ENCODE measurements at regions not wholly inside any gene's neighbourhood (a gene's known extent, or its start where the extent isn't known, plus 50 kb on each side); places are given as distances from the start of the nearest gene placed in this dataset.

DNA sequence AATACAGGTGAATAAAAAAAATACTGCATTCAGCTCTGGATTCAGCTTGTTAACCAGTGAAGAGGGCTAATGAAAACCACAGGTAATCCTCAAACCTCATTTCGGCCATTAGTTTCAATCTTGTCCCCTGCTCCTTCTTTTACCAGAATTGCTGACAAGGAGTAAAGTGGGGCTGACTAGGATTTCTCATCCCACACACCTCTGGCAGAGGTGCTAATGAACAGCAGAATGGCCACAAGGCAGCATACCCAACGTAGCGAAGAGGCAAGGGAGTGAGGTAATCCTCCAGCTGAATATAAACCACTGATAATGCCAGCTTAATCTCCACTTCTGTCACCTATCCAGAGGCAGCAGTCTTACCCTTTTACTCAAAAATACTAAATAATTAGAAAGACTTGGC is 248.8 kb upstream of the CDIN1 start:
- intact Hi-C loops (cut with micrococcal nuclease) (no loop called here), in situ Hi-C loops (cut with MboI) (no loop called here)
- no peak overlapping the region for H3K9ac ChIP-seq (ENCODE audit: insufficient read depth in 1 of 2, low read depth in 2 of 2, low read length in 2 of 2)
- ChIA-PET CTCF (ENCODE audit: low intra/inter-chr PET ratio) (no interaction called here), POLR2A (interaction anchor here (1.4 kb wide), 1 partner anchor 10 kb away, joined by 6 read pairs; no protein-coding TSS in a partner anchor)
- no peak overlapping the region for H3K4me3 ChIP-seq
- ATAC-seq (no peak), DNase-seq (ENCODE audit: extremely low read depth in 1 of 4, low spot score in 3 of 4) (no peak), FAIRE-seq (peak; percentile 6)
- no peak overlapping the region for H3K27ac ChIP-seq (ENCODE audit: extremely low read depth, low read depth, low read length)
- H3K36me3 ChIP-seq (ENCODE audit: control insufficient read depth, insufficient read depth, low read length): no peaks in the 10 kb centered on the region
- no peak overlapping the region for H3K4me2 ChIP-seq (ENCODE audit: insufficient read depth, low read length)
- H3K27me3 ChIP-seq (ENCODE audit: control insufficient read depth in 2 of 2, insufficient read depth in 2 of 2, low read length in 2 of 2): no peaks in the 10 kb centered on the region
- peak overlapping the region; percentile 14; the same call in 1 of the 2 replicates for H2AFZ ChIP-seq (ENCODE audit: low read depth, low read length)
- no peaks in the 10 kb centered on the region for H3K9me3 ChIP-seq (replicated peaks; ENCODE audit: control insufficient read depth, insufficient read depth, low read depth, low read length)
- no peaks in the 10 kb centered on the region for H3K79me2 ChIP-seq (ENCODE audit: control insufficient read depth, insufficient read depth, low read length)
- WGBS (ENCODE audit: insufficient coverage, low coverage, missing lambda C conversion rate): 94% methylated on average over 3 of the region's 3 CpGs
- H3K9me1 ChIP-seq (ENCODE audit: control insufficient read depth, insufficient read depth, low read length): no peaks in the 10 kb centered on the region
- peaks cover 0 to 10% of the 10 kb centered on the region in 2 experiments; a peak in 2 of 5 replicates for H3K4me1 ChIP-seq (replicated peaks in 1 of 2; ENCODE audit: control insufficient read depth in 2 of 2, insufficient read depth in 2 of 2, low read length in 2 of 2)
- BruUV-seq (replicated peaks): no TSS peak
- TF ChIP-seq, protein P1, sequence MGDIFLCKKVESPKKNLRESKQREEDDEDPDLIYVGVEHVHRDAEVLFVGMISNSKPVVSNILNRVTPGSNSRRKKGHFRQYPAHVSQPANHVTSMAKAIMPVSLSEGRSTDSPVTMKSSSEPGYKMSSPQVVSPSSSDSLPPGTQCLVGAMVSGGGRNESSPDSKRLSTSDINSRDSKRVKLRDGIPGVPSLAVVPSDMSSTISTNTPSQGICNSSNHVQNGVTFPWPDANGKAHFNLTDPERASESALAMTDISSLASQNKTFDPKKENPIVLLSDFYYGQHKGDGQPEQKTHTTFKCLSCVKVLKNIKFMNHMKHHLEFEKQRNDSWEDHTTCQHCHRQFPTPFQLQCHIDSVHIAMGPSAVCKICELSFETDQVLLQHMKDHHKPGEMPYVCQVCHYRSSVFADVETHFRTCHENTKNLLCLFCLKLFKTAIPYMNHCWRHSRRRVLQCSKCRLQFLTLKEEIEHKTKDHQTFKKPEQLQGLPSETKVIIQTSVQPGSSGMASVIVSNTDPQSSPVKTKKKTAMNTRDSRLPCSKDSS (IDR thresholded peaks at IDR 0.05; ENCODE audit: low read depth, partially characterized antibody): no peak
- TF ChIP-seq MAFK (IDR thresholded peaks at IDR 0.05; ENCODE audit: low read length) (peak; percentile 54), C11orf30 (IDR thresholded peaks at IDR 0.05; ENCODE audit: low read depth) (peak; percentile 20; the same call in 1 of the 2 replicates), SMARCC2 (IDR thresholded peaks at IDR 0.05; ENCODE audit: low read depth) (no peak), IFI16 (CRISPR knock-in tag; IDR thresholded peaks at IDR 0.05) (no peak), ZNF316 (IDR thresholded peaks at IDR 0.05) (peak; percentile 44; the same call in 1 of the 2 replicates)
- no peaks in the 10 kb centered on the region for H4K20me1 ChIP-seq (replicated peaks; ENCODE audit: control insufficient read depth, insufficient read depth, low read length)
